Peyer's patch (tissue), 4 donors: ENCODE measurements at regions not wholly inside any gene's neighbourhood (a gene's known extent, or its start where the extent isn't known, plus 50 kb on each side); places are given as distances from the start of the nearest gene placed in this dataset.

ENCODE experiments used
- DNase-seq, 3 donors: peaks; one replicate each; pipeline ENCODE4 v3.0.0-alpha.2; 2017 to 2019
- H3K27ac ChIP-seq, 4 donors: fragments of 200-600 bp; sonication (generic); one replicate each; pipeline ENCODE4 v1.5.1; 2016 to 2019
- H3K27me3 ChIP-seq, 2 donors: fragments of 200-600 bp; sonication (generic); one replicate each; pipeline ENCODE4 v1.5.1; 2019
- H3K36me3 ChIP-seq, 3 donors: fragments of 200-600 bp; sonication (generic); one replicate each; pipeline ENCODE4 v1.5.1; 2016 to 2019
- H3K4me1 ChIP-seq, 4 donors: fragments of 200-600 bp; sonication (generic); one replicate each; pipeline ENCODE4 v1.5.1; 2016 to 2019
- H3K4me3 ChIP-seq, 4 donors: fragments of 200-600 bp; sonication (generic); 1 replicate in 3 of 4; 2 replicates in 1 of 4; pipeline ENCODE4 v1.5.1; 2016 to 2019; ENCODE audit warnings: mild to moderate bottlenecking in 1 of 4
- H3K9me3 ChIP-seq, 4 donors: fragments of 200-600 bp; sonication (generic); one replicate each; pipeline ENCODE4 v1.5.1; 2016 to 2019; ENCODE audit warnings: mild to moderate bottlenecking in 1 of 4
- POLR2A ChIP-seq, 2 donors: fragments of 450-650 bp; IDR thresholded peaks; one replicate each; pipeline ENCODE4 v1.5.1; 2017; ENCODE audit warnings: antibody characterized with exemption in 2 of 2, mild to moderate bottlenecking in 2 of 2, moderate library complexity in 2 of 2
- TF ChIP-seq, protein P1 (sequence below), 6 experiments: fragments of 450-650 bp in 4 of 6; fragments of 200-600 bp in 2 of 6; sonication (generic) in 1 of 6; IDR thresholded peaks; one replicate each; pipeline ENCODE4 v1.5.1; 2017 to 2019; ENCODE audit warnings: antibody characterized with exemption in 6 of 6, mild to moderate bottlenecking in 3 of 6, moderate library complexity in 1 of 6

DNA sequence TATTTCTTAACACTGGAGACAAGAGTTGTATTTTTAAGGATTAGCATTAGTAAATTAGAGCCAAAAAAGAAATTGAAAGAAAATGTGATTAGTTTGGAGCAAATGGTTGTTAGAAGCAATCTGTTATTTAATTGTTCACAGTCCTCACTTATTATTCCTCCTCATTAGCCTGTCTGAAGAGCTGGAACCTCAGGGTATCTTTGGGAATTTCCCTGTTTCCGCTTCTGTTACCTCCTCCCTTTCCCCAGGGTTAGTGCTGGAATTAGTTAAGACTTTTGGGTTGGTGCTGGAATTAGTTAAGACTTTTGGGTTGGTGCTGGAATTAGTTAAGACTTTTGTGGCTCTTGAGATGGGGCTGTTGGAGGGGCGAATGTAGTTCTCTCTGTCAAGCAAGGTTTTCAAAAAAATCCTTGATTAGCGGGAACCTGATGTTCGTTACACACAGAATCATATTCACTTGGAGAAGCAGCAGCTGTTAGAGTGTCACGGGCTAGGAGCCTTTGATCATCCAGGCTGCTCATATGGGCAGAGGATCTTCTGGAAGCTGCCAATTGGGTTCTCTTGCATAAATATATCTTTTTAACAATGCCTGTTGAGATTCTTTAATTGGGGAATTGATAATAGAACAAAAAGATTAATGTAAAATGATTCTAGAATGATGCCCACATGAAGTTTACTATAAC lies 251.0 kb upstream of the NPSR1 start:
- Histone ChIP-seq H3K27me3 (no peaks in the 10 kb centered on the region), H3K27ac (no peak overlapping the region), H3K4me1 (no peaks in the 10 kb centered on the region), H3K9me3 (no peaks in the 10 kb centered on the region), H3K4me3 (no peak overlapping the region), H3K36me3 (no peaks in the 10 kb centered on the region)
- no peak for DNase-seq
- TF ChIP-seq POLR2A (IDR thresholded peaks at IDR 0.05): no peak
- TF ChIP-seq, protein P1, sequence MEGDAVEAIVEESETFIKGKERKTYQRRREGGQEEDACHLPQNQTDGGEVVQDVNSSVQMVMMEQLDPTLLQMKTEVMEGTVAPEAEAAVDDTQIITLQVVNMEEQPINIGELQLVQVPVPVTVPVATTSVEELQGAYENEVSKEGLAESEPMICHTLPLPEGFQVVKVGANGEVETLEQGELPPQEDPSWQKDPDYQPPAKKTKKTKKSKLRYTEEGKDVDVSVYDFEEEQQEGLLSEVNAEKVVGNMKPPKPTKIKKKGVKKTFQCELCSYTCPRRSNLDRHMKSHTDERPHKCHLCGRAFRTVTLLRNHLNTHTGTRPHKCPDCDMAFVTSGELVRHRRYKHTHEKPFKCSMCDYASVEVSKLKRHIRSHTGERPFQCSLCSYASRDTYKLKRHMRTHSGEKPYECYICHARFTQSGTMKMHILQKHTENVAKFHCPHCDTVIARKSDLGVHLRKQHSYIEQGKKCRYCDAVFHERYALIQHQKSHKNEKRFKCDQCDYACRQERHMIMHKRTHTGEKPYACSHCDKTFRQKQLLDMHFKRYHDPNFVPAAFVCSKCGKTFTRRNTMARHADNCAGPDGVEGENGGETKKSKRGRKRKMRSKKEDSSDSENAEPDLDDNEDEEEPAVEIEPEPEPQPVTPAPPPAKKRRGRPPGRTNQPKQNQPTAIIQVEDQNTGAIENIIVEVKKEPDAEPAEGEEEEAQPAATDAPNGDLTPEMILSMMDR (IDR thresholded peaks at IDR 0.05): no peak

DNA sequence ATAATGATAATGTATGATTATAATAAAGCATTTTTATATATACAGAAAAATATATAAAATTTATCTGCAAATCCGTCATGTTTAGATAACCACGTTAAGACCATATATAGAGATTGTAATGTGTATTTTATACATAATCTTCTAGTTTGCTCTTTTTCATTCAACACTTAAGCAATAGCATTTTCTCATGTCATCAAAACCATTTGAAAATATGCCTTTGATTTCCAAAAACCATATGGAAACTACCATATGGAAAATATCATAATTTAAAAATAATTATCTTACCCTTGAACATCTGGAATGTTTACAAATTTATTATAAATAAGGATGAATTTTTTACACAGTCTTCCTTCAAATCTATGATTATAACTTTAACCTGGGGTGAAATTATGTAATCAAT lies 250.4 kb upstream of the NPSR1 start:
- Histone ChIP-seq H3K27me3 (no peaks in the 10 kb centered on the region), H3K36me3 (no peaks in the 10 kb centered on the region), H3K4me1 (no peaks in the 10 kb centered on the region), H3K27ac (no peak overlapping the region), H3K9me3 (no peaks in the 10 kb centered on the region), H3K4me3 (no peak overlapping the region)
- no peak for TF ChIP-seq POLR2A (IDR thresholded peaks at IDR 0.05)
- TF ChIP-seq, protein P1 (IDR thresholded peaks at IDR 0.05): no peak
- DNase-seq: no peak

DNA sequence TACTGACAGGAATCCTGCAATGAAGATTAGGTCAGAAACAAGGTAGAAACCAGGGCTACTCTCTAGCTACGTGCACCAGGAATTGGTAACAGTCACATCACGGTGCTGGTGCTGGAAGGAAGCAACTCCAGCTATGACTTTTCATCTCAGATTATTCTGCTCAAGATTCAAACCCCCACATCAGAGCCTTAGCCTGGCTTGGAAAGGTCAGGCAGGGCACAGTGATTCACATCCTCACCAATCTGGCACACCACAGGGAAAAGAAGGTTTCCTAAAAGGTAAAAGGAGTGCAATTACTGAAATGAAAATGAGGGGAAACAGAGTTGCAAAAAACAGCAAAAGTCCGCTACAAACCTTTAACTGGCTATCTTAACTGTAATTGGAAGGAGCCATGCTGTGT lies 240.2 kb upstream of the NPSR1 start:
- Histone ChIP-seq H3K27me3 (no peaks in the 10 kb centered on the region), H3K9me3 (no peaks in the 10 kb centered on the region), H3K4me1 (no peaks in the 10 kb centered on the region), H3K36me3 (no peaks in the 10 kb centered on the region), H3K4me3 (no peak overlapping the region), H3K27ac (no peak overlapping the region)
- no peak for DNase-seq
- no peak for TF ChIP-seq POLR2A (IDR thresholded peaks at IDR 0.05)
- TF ChIP-seq, protein P1 (IDR thresholded peaks at IDR 0.05): no peak

DNA sequence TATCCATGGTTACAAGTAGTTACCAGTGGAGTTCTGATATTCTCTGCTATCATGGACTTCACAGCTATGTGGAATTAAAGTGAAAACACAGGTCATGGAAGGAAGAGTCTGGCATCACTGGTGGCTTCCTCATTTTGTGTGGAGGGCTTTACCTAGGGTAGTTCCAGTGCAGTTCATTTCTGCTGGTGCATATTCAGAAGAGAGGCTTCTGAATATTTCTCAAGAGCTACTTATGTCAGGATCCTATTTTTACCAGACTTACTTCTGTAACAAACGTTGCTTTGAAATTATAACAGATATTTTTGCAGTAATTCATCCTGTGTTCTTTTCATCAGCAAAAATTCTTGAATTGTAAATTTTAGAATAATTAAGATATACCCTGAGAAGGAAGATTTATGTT lies 236.5 kb upstream of the NPSR1 start:
- TF ChIP-seq, protein P1 (IDR thresholded peaks at IDR 0.05): no peak
- no peak for TF ChIP-seq POLR2A (IDR thresholded peaks at IDR 0.05)
- Histone ChIP-seq H3K27ac (no peak overlapping the region), H3K4me3 (no peak overlapping the region), H3K27me3 (no peaks in the 10 kb centered on the region), H3K36me3 (no peaks in the 10 kb centered on the region), H3K4me1 (no peaks in the 10 kb centered on the region), H3K9me3 (no peaks in the 10 kb centered on the region)
- no peak for DNase-seq

DNA sequence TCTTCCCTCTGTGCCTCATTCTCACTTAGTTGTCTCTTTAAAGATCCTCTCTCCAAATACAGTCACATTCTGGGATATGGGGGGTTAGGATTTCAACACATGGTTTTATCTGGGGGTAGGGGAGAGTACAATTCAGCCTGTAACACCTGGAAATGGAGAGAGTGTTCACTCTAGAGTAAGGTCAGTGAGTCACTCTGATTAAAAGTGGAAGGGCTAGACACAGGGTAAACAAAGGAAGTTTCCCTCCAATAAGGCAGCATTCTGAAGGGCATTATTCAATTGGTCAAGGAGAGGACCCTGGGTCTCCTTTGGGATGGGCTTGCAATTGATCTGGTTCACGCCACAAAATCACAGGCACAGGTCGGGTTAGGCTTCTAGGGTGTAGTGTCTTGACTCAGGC lies 232.8 kb upstream of the NPSR1 start:
- Histone ChIP-seq H3K27me3 (no peaks in the 10 kb centered on the region), H3K4me3 (no peak overlapping the region), H3K4me1 (no peaks in the 10 kb centered on the region), H3K27ac (no peak overlapping the region), H3K36me3 (no peaks in the 10 kb centered on the region), H3K9me3 (no peaks in the 10 kb centered on the region)
- TF ChIP-seq POLR2A (IDR thresholded peaks at IDR 0.05): no peak
- TF ChIP-seq, protein P1 (IDR thresholded peaks at IDR 0.05): no peak
- no peak for DNase-seq
